GM19397 (cell line): ENCODE measurements at regions not wholly inside any gene's neighbourhood (a gene's known extent, or its start where the extent isn't known, plus 50 kb on each side); places are given as distances from the start of the nearest gene placed in this dataset.

Experiments used
- ATAC-seq: cut with Tn5 transposase; IDR thresholded peaks from one replicate; pipeline ENCODE4 v1.9.1; 2021; ENCODE audit warnings: mild to moderate bottlenecking, moderate library complexity; ENCODE audit not compliant: unreplicated experiment

DNA sequence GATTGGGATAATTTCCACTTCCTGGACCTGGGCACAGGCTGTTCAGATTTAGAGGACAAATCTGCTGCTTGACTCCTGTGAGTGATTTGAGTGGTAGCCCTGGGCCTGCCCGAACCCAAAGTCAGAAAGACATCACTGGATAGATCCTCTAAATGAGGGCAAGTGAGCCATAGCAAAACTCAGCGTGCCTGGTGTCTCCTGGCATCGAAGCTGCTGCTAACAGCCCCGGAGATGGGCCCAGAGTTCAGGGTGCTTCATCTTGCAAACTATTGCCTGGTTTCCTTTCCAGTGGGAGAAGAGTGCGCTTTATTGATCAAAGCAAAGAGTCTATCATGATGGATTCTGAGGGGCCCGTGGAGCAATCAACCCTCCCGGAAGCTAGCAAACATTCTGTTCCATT lies 153.1 kb upstream of the KLHL29 start:
- ATAC-seq: no peak

DNA sequence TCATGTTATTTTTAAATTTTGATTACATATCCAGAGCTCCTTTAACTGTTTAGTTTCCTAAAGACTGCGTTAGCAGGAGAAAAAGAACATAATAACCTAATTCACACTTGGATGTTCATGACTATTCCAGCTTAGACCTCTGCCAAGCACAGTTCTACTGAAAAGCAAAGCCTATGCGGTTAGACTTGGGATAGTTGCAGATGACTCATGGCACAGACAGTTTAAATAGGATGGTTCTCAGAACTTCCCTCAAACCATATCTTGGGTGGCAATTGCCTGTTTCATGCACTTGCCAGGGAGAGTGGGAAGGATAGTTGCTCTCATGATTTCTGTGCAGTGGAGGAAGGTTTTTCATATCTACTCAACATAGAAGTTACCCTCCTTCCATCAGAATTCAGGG lies 149.7 kb upstream of the KLHL29 start:
- ATAC-seq: no peak

DNA sequence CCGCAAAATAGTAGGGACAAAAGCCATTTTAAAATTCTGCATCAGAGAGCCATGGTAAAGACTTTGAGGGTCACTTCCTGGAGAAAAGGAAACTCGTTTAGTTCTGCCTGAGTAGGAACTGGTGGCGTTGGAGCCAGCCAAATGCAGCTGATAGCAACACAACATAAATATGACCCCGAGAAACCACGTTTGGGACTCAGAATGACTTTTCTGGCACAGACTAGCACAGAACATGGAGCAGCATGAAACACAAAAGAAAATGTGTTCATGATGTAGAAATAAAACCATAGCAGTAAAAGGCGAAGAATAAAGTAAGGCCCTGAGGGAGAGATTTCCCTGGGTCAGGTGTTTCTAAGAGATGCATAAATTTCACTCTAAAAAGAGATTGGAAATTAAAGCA lies 149.2 kb upstream of the KLHL29 start:
- ATAC-seq: no peak

DNA sequence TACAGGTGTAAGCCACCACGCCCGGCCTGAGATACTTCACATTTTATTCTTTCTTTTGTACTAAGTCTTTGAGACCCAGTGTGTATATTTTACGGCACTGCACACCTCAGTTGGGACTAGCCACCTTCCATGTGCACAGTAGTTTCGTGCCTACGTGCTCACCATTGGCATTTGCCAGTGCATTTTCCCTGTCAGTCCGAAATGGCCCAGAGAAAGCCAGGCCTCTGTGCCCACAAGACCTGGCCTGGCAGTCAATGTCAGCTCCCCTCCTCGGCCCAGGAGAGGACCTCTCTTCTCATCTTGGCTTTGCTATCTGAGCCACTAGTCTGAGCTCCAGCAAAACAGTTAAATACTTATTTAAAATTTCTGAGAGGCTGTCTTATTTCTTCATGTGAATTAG lies 147.8 kb upstream of the KLHL29 start:
- no peak for ATAC-seq

DNA sequence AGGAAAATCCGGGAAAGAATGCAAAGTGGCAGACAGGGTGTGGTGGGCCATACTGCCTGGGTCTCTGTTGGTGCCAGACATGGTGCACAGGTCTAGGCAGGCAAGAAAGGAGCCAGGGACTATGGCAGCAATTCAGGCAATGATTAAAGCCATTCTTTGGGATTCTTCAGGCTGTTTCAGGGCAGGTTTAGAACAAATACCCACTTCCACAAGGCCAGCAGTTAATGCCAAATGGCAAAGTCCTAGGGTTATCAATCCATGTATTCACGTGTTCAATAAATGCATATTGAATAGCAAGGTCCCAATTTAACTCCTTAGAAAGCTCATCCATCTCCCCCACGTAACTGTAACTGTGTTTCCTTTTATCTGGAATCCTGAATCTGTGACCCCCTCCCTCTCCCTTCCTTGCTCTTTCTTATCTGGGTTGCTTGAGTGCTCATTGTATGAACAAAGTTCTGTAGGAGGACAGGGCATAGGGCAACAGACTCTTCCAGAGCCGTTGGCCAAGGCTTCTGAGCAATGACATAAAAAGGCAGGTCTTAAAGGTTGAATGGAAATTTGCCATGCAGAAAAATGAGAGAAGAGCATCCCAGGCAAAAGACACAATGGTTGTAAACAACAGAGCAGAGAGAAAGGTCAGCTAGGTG lies 146.8 kb upstream of the KLHL29 start:
- no peak for ATAC-seq

DNA sequence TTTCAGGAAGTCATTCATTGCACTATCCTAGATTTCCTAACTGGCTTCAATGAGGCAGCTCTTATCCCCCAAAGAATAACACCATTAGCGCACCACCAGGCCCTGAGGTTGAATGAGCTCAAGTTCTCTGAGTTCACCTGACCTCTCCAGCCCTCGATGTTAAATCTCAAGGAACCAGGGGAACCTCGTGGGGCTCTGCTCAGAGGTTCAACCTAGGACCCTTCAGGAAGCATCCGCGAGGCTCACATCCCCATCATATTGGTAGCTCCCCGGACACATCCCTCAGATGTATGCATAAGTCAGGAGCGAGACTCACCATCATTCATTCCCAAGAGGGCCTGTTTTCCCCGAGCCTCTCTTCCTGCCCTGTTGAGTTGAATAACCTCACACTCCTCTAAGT lies 145.6 kb upstream of the KLHL29 start:
- ATAC-seq: no peak

DNA sequence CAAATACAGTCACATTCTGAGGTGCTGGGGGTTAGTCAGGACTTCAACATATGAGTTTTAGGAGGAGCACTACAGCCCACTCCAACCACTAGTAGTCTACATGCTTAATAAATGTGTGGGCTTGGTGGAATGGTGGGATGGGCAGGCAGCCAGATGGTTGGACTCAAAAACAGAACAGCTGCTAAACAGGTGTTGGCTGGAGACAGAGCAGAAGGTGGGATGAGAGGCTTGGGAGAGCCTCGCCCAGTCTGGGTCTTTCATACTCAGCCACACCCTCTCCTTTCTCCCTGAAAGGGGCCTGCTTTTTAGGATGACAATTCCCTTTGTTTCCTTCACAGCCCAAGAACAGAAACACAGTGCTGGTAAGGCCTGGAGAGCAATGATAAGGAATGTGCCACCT lies 143.9 kb upstream of the KLHL29 start:
- ATAC-seq: no peak

DNA sequence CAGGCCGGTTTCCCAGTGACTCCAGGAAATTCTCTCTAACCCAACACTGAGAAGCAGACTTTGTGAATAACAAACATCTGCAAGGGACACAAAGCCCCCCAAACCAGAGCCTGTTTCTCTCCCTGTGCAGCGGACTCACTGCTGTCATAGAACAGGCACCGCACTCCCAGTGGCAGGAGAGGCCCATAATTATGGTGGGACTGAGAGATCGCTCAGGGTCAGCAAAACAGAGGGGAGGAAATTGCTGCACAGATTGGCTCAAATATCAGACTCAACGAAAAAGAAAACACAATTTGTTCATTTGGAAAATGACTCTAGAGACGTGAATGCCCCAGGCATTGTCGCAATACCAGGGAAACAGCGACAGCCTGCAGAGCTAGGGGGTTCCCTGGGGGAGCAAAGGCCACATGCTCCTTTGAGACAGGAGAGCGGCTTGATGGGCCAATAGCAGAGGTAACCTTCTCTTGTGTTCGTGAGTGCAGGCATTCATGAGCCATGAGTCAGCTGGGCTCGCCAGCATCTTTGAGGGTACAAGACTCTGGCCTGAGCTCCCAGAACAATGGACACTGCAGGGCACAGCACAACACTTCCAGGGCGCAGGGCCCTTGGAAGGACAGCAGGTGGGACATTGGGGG lies 143.3 kb upstream of the KLHL29 start:
- no peak for ATAC-seq

DNA sequence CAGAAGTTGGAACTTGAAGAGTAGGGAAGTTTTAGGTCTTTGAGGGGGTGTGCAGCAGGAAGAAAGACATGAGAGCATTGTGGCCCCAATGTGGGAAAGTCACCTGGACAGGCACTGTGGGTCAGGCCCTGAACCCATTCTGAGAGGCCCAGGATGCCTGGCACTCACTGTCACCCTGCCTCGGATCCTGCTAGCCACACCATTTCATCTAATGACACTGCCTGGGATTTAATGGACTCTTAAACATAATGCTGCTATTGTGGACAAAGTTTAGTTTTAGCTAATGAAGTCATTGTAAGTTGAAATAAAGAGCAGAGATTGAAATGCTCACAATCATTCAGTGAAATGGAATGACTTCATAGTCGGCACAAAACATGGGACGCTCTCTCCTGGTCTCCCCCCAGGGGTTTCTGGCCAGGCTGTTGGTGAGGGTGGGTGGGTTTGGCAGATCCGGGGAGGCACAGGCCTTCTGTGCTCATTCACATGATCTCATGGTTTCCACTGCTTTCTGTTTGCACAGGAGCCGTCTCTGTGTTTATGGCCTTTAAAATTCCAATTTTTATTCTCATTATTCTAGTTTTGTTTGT lies 141.8 kb upstream of the KLHL29 start:
- no peak for ATAC-seq

DNA sequence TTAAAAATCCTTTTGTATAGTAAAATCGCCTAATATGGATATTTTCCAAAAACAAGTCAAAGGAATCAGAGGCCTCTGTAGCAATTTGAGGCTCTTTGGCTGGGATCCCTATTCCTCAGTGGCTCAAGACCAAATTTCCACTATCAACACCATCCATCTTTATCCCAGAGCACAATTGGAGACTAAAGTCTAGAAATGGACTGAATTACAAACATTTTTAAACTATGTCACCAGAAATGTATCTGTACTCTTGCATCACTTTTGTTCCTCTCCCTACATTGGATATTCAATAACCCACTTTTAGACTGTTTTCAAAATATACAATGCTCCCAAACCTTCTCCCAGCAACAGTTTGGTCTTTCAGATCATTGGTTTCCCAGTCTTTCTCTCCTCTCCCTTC lies 140.4 kb upstream of the KLHL29 start:
- ATAC-seq: no peak

DNA sequence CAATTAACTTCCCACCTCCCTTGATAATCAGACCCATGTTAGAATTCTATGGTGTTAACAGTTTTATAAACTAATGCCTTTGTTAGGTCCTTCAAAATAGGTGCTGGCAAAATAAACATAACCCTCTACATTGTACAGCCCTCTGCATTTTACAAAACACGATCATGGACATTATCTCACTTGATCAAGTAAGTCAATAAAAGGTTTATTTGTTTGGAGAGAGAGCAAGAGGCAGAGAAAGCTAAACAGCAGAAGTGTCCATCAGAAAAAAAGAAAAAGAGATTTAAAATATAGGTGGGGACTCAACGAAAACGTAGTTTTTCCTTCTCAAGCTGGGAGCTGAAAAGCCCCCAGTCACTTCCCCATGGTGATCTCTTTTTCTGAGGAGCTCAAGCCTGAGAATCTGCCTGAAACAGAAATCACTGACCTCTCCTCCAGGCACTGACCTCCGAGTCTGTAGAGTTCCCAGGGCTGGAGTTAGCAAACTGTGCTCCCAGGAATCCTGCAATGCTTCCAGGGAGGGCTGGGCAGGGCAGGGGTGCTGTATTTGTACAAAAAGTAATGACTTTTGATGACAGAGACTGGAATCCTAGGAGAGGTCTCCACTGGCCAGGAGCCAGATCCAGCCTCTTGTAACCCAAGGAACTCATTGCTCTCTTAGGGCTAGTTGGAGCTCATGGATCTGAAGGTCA lies 137.8 kb upstream of the KLHL29 start:
- ATAC-seq: no peak

DNA sequence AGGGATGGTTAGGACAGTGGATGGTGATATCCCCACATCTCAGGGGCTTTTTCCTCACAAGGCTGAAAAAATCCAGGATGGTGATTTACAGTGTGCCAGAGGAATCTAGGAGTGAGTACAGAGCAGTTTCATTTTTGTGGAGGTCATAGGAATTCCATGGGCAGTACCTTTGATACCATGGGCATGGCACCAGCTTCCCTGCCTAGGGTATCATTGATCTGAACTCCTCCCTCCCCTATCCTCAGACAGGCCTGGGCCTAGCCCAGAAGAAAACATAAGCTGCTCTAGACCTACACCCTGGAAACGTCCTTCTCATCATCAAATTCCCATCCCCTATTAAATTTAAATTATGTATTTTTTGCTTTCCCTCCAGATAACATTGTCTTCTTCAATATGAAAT lies 136.3 kb upstream of the KLHL29 start:
- no peak for ATAC-seq

DNA sequence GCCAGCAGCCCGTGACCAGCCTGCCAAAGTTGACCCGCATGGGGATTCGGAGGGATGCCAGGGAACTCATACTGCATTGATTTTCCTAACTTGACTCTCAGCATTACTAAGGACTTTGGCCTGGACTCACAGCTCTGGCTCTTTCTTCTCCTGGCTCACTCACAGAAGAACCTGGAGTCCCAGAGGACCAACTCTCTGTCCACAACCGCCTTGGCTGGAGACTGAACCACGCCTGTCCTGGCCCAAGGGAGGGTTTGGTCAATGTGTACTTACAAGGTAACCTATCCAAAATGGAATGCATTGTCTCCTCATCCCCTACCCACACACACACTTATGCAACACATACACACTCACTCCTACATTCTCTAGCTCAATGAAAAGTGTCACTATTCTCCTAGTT lies 135.6 kb upstream of the KLHL29 start:
- no peak for ATAC-seq

DNA sequence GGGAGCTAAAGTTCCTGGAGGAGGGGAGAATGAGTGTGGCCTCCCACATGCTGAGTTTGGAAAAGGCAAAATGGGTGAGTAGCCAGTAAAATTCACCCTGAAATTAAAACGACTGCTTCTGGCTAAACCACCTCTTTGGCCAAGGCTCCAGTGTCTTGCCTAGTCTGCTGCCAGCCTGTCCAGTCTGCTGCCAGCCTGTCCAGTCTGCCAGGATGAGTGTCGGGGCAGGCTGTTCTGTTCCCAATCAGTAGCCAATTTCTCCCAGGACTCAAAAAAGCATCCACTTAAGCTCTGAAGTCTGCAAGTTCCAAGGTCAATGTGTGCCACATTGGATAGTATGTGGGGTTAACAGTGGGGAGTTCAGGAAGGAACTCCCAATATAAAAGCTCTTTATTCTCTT lies 134.6 kb upstream of the KLHL29 start:
- ATAC-seq: no peak

DNA sequence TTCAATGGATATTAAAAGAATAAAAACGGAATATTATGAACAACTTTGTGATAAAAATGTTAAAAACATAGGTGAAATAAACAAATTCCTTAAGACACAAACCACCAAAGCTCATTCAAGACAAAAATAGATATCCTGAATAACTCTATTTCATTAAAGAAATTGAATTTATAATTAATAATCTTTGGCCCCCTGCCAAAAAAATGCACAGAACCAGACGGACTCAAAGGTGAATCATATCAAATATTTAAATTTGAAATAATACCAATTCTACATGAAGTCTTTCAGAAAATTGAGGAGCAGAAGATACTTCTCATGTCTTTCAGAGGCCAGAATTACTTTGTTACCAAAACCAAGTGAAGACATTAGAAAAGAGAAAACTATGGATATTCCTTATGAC lies 128.3 kb upstream of the KLHL29 start:
- ATAC-seq: no peak

DNA sequence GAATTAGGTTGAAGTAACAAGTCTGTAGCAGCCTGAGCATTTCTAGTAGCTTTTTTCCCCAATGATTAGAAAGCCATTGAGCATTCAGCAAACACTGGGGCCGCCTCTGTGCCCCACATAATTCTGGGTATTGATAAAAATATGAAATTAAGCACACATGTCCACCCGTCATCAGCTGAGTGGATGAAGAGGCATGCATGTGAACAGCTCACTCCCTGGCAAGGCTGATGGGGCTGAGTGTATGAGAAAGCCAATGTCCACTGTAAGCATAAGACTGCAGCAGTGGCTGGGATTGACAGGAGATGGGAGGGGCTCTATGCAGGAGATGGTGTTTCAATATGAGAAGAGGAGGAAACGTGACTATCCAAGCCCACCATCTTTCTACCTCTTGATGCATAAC lies 124.4 kb upstream of the KLHL29 start:
- ATAC-seq: no peak

DNA sequence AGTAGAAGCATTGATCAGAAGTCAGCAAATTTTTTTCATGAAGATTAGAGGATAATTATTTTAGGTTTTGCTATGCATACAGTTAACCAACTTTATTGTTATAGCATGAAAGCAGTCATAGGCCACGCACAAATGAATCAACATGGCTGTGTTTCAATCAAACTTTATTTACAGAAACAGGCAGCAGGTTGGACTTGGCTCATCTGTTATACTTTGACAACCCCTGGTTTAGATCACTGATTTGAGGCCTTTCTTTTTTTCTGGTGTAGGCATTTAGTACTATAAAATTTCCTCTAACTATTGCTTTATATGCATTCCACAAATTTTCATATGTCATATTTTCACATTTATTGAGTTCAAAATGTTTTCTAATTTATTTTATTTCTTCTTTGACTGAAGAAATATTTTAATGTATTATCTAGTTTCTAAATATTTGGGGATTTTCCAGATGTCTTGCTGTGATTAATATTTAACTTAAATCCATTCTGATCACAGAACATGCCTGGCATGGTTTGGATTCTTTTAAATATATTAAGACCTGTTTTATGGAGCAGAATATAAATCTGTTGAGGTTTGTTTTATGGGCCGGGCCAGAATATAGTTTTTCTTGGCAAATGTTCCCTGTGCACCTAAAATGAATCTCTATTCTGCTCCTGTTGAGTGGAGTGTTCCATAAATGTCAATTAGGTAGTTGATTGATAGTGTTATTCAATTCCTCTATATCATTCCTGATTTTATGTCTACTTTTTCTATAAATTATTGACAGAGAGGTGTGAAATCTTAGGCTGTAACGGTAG lies 116.3 kb upstream of the KLHL29 start:
- ATAC-seq: no peak

DNA sequence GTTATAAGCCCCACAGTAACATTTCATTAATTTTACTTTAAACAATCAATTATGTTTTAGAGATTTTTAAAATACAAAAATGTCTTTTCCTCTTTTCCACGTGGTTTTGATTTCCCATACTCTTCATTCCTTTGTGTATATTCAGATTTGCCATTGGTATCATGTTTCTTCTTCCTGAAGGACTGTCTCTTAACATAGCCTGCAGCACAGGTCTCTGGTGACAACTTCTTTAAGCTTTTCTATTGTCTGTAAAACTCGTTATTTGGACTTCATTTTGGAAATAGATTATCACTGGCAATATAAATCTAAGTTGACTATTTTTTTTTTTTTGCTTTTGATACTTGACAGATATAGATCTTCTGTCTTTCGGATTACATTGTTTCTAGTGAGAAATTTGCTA lies 115.2 kb upstream of the KLHL29 start:
- no peak for ATAC-seq

DNA sequence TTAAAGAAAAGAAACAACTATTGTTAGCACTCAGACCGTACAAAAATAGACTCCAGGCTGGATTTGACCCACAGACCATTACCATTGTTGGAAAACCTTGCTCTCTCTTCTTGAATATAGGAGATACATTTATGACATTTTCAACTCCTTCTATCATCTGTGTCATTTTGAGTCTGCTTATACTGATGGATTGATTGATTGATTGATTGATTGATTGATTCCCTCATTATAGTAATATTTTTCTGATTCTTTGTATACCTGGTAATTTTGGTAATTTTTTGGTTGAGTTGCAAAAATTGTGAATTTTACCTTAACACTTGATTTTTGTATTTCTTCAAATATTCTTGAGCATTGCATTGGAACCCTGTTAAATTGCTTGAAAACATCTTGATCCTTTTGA lies 114.2 kb upstream of the KLHL29 start:
- ATAC-seq: no peak

DNA sequence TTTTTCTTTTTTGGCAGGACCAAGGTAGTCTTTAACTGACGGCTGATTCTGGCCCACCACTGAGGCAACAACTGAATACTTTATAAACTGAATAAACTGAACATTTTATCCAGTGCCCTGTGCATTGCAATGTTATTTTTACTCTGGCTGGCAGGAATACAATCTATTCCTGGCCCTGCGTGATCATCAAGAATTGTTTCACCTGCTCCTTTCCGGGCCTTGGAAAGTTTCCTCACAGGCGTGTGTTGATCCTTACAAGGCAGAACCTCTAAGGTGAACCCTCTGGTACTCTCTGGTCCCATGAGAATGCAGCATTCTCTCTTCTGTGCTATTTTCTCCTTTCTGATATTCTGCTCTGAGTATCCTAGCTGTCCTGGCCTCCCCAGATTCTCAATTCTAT lies 113.7 kb upstream of the KLHL29 start:
- ATAC-seq: no peak

DNA sequence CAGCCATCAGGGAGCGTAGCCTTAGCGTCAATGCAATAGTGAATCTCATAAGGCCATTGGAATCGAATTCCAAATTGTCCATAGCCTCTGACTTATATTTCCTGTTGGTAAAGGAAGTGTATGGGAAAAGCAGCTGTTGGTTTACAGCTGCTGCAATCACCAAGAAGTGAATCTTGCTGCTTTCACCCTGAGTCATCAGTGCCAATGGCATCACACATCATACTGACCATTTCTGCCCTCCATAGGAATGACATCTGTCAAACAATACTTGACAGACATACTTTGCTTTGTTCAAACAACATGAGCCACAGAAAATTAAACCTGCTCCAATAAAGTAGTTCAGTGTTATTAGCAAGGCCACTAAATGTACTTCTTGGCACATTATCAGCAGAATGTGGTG lies 111.2 kb upstream of the KLHL29 start:
- no peak for ATAC-seq
